ENCODE measurements at regions not wholly inside any gene's neighbourhood (a gene's known extent, or its start where the extent isn't known, plus 50 kb on each side); places are given as distances from the start of the nearest gene placed in this dataset.

- RAD21 ChIA-PET (ENCODE audit: low non-redundant PET in 1 of 2, low total read pairs in 2 of 2, uncharacterized antibody in 2 of 2, unreplicated experiment in 2 of 2) = no interaction called here
- intact Hi-C loops (cut with micrococcal nuclease) = no loop called here
These were observed 677.0 kb downstream of the NTRK3 start for GRCh38 chr15:87579537-87579936.

DNA sequence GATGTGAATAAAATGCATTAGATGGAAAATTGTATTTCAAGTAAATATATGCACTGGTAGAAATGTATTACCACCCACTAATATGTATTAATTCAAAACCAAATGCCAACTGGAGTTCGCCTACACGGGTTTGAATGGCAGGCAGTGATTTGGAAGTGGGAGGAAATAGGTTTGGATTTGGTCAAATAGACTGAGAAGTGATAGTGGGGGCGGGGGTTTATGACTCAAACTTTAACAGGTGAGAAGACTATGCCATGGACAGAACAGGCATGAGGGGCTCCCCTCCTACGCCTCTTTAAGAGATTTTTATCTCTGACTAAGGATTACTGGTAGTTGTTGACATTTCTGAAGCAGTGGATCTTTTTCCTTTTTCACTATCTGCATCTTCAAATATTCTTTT, 677.8 kb downstream of the NTRK3 start:
- intact Hi-C loops (cut with micrococcal nuclease) = no loop called here
- Histone ChIP-seq H3K4me3 (replicated peaks in 1 of 2; ENCODE audit: low read depth in 1 of 2, low read length in 2 of 2) (no peak overlapping the region), H2AFZ (ENCODE audit: low read depth, low read length, poor library complexity, severe bottlenecking) (no peak overlapping the region), H3K4me2 (ENCODE audit: low read length) (no peak overlapping the region), H3K4me1 (ENCODE audit: control insufficient read depth in 1 of 2, insufficient read depth in 2 of 2, low read length in 2 of 2) (no peaks in the 10 kb centered on the region), H3K9me2 (ENCODE audit: insufficient read depth) (no peaks in the 10 kb centered on the region), H3K36me3 (ENCODE audit: control insufficient read depth in 1 of 2, insufficient read depth in 2 of 2, low read length in 2 of 2) (no peaks in the 10 kb centered on the region), H4K20me1 (ENCODE audit: insufficient read depth) (no peaks in the 10 kb centered on the region), H3K9ac (ENCODE audit: low read length) (no peak overlapping the region), H3K27ac (ENCODE audit: low read depth, low read length) (no peak overlapping the region), H3K79me2 (ENCODE audit: insufficient read depth, low read length) (no peaks in the 10 kb centered on the region), H3K27me3 (ENCODE audit: insufficient read depth, low read length) (no peaks in the 10 kb centered on the region), H3K9me3 (ENCODE audit: control insufficient read depth in 1 of 2, insufficient read depth in 1 of 2, low read depth in 1 of 2, low read length in 2 of 2) (peaks cover 18 to 20% of the 10 kb centered on the region in 2 experiments; a peak in 2 of 4 replicates)
- ChIA-PET POLR2A (no interaction called here), RAD21 (ENCODE audit: low non-redundant PET in 1 of 2, low total read pairs in 2 of 2, uncharacterized antibody in 2 of 2, unreplicated experiment in 2 of 2) (no interaction called here), CTCF (no interaction called here)
- no peak for ATAC-seq
- no TSS peak for BruUV-seq (replicated peaks)
- no peak for DNase-seq (ENCODE audit: low read depth, low spot score)
- TF ChIP-seq EGR1 (IDR thresholded peaks at IDR 0.05; ENCODE audit: low read depth) (no peak), SRF (IDR thresholded peaks at IDR 0.05; ENCODE audit: low read depth) (no peak), RAD21 (IDR thresholded peaks at IDR 0.05; ENCODE audit: low read depth) (no peak), ATF3 (IDR thresholded peaks at IDR 0.05) (no peak), CBX3 (IDR thresholded peaks at IDR 0.05; ENCODE audit: low read depth) (no peak)
- TF ChIP-seq, protein P1, sequence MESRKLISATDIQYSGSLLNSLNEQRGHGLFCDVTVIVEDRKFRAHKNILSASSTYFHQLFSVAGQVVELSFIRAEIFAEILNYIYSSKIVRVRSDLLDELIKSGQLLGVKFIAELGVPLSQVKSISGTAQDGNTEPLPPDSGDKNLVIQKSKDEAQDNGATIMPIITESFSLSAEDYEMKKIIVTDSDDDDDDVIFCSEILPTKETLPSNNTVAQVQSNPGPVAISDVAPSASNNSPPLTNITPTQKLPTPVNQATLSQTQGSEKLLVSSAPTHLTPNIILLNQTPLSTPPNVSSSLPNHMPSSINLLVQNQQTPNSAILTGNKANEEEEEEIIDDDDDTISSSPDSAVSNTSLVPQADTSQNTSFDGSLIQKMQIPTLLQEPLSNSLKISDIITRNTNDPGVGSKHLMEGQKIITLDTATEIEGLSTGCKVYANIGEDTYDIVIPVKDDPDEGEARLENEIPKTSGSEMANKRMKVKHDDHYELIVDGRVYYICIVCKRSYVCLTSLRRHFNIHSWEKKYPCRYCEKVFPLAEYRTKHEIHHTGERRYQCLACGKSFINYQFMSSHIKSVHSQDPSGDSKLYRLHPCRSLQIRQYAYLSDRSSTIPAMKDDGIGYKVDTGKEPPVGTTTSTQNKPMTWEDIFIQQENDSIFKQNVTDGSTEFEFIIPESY (IDR thresholded peaks at IDR 0.05; ENCODE audit: extremely low read depth, insufficient replicate concordance, low read length) = no peak

More at GRCh38 chr15:87579537-87579936, 677.0 kb downstream of the NTRK3 start:
- H3K9me2 ChIP-seq (ENCODE audit: insufficient read depth) = no peaks in the 10 kb centered on the region
- H3K4me3 ChIP-seq (replicated peaks in 1 of 2; ENCODE audit: low read depth in 1 of 2, low read length in 2 of 2) = no peak overlapping the region
- H3K4me2 ChIP-seq (ENCODE audit: low read length) = no peak overlapping the region
- no TSS peak for BruUV-seq (replicated peaks)
- DNase-seq (ENCODE audit: low read depth, low spot score) = no peak
- H3K27ac ChIP-seq (ENCODE audit: low read depth, low read length) = no peak overlapping the region
- no peak overlapping the region for H2AFZ ChIP-seq (ENCODE audit: low read depth, low read length, poor library complexity, severe bottlenecking)
- H3K27me3 ChIP-seq (ENCODE audit: insufficient read depth, low read length) = no peaks in the 10 kb centered on the region
- no peaks in the 10 kb centered on the region for H3K4me1 ChIP-seq (ENCODE audit: control insufficient read depth in 1 of 2, insufficient read depth in 2 of 2, low read length in 2 of 2)
- H3K79me2 ChIP-seq (ENCODE audit: insufficient read depth, low read length) = no peaks in the 10 kb centered on the region
- ATAC-seq = no peak
- H3K36me3 ChIP-seq (ENCODE audit: control insufficient read depth in 1 of 2, insufficient read depth in 2 of 2, low read length in 2 of 2) = no peaks in the 10 kb centered on the region
- ChIA-PET CTCF (no interaction called here), POLR2A (no interaction called here)
- no peak for TF ChIP-seq SIN3A (IDR thresholded peaks at IDR 0.05; ENCODE audit: low read depth)
- TF ChIP-seq ZNF274 (IDR thresholded peaks at IDR 0.05; ENCODE audit: low read depth, low read length) = no peak
- no peak for TF ChIP-seq FOSL1 (IDR thresholded peaks at IDR 0.05; ENCODE audit: low read depth)
- no peak for TF ChIP-seq ATF3 (IDR thresholded peaks at IDR 0.05)
- TF ChIP-seq CEBPB (IDR thresholded peaks at IDR 0.05; ENCODE audit: low read depth) = no peak
- TF ChIP-seq, protein P1 (IDR thresholded peaks at IDR 0.05; ENCODE audit: extremely low read depth, insufficient replicate concordance, low read length) = no peak
- no peak for TF ChIP-seq JUND (IDR thresholded peaks at IDR 0.05)
- no peak for TF ChIP-seq TCF7L2 (IDR thresholded peaks at IDR 0.05; ENCODE audit: borderline replicate concordance, extremely low read depth, insufficient read depth, insufficient read length)
- TF ChIP-seq SRF (IDR thresholded peaks at IDR 0.05; ENCODE audit: low read depth) = no peak
- TF ChIP-seq CBX3 (IDR thresholded peaks at IDR 0.05; ENCODE audit: low read depth) = no peak
- no peak overlapping the region for H3K9ac ChIP-seq (ENCODE audit: low read length)
- H4K20me1 ChIP-seq (ENCODE audit: insufficient read depth) = no peaks in the 10 kb centered on the region
- H3K9me3 ChIP-seq (ENCODE audit: control insufficient read depth in 1 of 2, insufficient read depth in 1 of 2, low read depth in 1 of 2, low read length in 2 of 2) = peaks cover 18 to 20% of the 10 kb centered on the region in 2 experiments; a peak in 2 of 4 replicates
